Stimulated activated CD8-positive, alpha-beta memory T cell treated with anti-CD3 and anti-CD28 coated beads, Interleukin-7, amount 100 ng/mL, for 48 hours (primary cell): ENCODE measurements at regions not wholly inside any gene's neighbourhood (a gene's known extent, or its start where the extent isn't known, plus 50 kb on each side); places are given as distances from the start of the nearest gene placed in this dataset.

ENCODE experiments used
- DNase-seq, 2 donors: peaks; one replicate each; pipeline ENCODE4 v3.0.0-alpha.2; 2020; ENCODE audit warnings: low read depth in 1 of 2; ENCODE audit errors: extremely low read depth in 1 of 2

DNA sequence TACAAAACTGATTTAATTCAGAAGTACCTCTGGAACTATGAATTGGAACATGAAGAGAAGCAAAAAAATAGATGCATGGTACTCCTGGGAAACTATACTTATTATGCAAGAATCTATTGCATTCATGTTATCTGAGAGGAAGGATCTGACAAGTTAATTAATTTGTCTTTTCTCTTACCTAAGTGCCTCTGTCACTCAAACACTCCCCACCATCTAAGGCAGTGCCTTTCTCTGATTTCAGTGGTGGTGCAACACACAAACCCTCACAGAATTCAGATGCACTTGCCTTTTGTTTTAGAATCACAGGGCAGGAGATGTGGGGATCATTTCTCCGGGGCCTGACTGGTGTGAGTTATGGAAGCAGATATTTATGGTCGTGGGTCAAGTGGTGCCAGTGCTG lies 52.5 kb upstream of the C9orf72 start:
- no peak for DNase-seq

DNA sequence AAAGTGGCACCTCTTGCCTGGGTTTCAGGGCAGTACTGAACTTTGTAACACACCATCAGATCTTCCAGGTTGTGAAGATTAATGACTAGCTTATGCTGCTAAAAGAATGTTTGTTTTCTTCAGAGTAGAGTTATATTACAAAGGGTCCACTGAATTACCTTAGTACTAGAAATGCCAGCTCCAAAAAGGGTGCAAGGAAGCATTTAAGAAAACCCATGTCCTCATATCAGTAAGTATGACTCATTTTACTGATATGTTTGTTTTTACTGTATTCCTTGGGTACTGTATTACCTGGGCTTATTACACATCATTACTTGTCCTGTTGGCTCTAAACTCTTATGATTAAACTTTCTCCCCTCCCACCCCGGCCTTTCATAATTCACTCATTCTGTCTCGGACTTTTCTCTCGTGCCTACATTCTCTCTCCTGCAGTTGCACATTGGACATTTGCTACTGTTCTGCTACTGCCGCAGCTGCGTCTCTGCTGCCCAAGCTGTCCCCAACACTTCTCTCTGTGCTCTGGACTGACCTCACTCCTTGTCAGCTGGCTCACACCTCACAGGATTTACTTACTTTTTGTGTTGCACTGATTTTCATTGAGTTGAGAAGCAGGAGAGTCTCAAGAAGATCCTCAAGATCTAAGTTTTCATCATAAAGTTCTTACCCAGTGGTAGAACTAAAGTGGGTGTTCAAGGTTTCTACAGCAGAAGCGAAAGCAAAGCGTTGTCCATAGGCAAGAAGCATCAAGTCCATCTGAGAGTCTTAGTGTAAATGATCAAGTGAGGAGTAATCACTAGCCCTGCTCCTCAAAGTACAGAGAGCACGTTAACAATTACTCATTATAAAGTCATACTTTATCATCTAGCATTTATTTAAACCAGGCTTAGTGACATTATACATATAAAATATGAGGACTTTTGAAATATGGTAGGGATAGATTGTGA lies 53.2 kb upstream of the C9orf72 start:
- DNase-seq, result no peak

DNA sequence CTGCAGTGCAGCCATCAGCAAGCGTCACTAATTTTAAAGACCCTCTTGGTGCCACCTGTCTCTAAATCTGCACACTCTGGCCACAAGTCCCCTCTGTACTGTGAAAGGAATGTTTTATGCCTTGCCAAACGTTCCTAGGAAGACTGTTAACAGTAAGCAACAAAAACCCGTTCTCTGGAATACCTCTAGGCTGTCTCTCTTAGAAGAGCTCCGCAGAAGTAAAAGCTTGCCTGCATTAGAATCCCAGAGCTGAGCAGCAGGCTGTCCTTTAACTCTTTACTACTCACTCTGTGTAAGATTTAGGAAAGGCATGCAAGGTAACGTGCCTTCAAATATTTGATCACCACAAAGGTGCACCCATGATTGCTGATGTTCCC lies 53.9 kb upstream of the C9orf72 start:
- no peak for DNase-seq

DNA sequence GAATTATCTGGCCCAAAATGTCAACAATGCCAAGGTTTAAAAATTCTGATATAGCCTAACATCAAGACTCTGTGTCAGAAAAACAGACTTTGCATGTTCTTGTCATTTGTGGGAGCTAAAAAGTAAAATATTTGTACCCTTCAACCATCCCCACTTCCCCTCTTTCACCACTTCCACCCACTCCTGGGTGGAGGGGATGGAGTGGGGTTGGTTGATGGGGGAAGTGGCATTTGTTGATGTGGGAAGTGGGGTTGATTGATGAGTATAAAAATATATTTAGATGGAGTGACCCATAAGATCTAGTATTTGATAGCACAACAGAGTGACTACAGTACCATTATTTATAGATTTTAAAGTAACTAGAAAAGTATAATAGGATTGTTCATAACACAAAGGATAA lies 55.0 kb upstream of the C9orf72 start:
- no peak for DNase-seq

DNA sequence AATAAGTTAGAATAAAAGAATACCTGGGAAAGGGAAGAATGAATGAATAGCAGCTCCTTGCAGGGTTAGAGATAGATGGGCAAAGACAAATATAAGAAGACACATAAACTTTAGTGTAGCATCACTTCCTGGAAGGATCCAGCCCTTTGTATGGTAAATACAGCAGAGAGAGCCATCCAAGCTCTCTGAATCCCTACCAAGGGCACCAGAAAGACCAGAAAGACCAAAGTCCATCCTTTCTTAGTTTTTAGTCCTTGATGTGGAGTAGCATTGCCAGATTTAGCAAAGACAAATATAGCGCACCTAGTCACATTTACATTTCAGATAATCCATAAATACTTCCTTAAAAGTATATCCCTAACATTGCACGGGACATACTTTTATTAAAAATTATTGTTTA lies 56.1 kb upstream of the C9orf72 start:
- no peak for DNase-seq

DNA sequence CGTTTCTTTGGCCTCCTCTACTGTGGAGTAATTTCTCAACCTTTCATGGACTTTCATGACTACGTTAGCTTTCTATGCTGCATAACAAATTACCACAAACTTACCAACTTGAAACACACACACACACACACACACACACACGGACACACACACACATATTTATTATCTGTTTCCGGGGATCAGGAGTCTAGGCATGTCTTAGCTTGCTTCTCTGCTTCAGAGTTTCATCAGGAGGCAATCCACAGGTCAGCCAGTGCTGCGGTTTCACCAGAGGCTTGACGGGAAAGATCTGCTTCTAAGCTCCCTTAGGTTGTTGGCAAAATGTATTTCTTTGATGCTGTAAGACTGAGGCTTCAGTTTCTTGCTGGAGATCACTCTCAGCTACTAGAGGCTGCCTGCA lies 59.0 kb upstream of the C9orf72 start:
- no peak for DNase-seq

DNA sequence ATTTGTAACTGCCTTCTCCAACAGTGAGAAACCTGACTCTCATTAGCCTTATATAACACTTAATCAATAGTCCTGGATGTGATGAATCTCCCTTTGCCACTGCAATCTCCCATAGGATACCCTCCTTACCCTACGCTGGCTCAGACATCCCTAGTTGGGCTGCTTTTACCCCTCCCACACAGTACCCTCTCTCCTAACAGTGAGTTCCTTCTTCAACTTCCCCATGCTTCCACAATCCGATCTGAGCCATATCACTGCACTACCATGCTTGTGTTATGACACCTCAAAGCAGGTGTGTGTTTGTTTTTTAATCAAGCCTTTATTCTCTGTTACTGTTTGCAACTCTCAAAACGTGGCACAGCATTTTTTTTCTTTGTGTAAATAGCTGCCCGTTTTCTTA lies 60.5 kb upstream of the C9orf72 start:
- DNase-seq, result no peak

DNA sequence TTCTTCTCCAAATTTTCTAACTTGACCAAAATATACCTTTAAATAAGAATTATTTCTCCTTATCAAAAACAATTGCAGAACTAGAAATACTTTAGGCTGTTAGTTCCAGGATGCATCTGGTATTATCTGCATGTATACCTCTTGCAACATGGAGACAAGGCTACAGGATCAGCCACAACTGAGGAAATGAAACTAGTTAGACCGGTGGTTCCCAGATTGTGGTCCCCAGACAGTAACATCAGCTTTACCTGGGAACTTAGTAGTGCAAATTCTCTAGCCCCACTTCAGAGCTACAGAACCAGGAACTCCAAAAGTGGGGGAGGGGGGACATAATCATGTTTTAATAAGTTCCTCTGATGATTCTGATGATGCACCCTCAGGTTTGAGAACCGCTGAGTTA lies 61.6 kb upstream of the C9orf72 start:
- DNase-seq, result no peak

DNA sequence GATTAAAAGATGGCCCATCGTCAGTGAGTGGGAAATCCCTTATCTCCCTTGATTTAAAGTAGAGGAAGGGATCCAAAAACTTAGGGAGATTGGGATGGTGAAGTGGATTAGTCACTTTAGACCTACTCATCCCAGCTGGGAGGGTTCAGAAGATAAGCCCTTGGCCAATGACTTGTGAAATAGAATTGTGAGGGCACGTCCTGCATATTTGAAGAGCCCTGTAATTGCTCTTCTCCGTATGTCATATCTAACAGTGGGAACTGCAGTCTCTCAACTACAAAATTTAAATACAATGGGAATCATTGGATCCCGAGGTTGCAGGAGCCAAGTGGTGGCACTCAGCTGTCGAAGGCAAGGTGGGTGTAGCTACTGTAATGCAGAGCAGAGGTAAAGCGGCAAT lies 65.4 kb upstream of the C9orf72 start:
- DNase-seq, result no peak

DNA sequence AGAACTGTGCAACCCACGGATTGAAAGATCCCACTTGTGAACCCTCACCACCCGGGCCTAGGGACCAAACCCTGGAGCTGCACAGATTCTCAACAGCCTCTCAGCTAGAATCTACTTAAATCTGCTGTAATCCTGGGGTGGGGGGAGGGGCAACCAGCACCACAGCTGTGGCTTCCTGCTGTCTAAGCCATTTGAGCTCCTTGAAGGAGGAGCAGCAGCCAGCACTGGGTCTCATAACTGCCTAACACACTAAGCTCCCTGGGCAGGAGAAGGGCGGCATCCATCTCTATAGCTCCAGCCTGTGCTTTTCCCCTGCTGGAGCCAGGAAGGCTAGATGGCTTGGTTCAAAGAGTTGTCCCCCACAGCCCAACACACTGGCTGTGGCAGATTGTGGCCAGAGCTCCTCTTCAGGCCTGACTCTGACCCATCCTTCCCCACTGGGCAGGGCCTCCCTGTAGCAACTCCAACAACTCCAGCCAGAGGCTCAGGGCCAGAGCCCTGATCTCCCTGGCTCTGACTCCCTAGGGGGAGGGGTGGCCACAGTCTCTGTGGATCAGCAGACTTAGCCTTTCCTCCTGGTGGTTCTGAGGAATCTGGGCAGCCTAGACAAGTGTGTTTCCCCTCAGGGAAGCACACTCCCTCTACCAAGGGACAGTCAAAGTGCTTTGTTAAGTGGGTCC lies 72.0 kb upstream of the C9orf72 start:
- DNase-seq, result no peak

DNA sequence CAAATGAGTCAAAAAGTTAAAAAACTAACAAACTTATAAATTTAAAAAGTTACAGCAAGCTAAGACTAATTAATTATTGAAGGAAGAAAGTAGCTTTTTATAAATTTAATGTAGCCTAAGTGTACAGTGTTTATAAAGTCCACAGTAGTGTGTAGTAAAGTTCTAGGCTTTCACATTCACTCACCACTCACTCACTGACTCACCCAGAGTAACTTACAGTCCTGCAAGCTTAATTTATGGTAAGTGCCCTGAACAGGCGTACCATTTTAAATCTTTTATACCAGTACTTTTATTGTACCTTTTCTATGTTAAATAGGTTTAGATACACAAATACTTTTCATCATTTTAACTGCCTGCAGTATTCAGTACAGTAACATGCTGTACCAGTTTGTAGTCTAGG lies 80.0 kb upstream of the C9orf72 start:
- no peak for DNase-seq

DNA sequence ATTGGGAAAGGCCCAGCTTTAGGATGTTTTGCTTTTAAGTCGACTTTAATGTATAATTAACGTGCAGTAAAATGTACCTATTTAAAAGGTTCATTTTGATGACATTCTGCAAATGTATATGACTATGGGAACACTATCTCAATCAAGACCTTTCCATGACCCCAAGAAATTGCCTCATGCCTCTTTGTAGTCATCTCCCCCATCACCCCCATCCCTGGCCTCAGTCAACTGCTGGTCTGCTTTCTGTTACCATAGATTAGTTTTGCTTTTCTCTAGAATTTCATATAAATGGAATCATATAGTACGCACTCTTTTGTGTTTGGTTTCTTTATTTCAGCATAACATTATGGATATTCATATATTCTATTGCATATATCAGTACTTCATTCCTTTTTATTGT lies 80.7 kb upstream of the C9orf72 start:
- no peak for DNase-seq

DNA sequence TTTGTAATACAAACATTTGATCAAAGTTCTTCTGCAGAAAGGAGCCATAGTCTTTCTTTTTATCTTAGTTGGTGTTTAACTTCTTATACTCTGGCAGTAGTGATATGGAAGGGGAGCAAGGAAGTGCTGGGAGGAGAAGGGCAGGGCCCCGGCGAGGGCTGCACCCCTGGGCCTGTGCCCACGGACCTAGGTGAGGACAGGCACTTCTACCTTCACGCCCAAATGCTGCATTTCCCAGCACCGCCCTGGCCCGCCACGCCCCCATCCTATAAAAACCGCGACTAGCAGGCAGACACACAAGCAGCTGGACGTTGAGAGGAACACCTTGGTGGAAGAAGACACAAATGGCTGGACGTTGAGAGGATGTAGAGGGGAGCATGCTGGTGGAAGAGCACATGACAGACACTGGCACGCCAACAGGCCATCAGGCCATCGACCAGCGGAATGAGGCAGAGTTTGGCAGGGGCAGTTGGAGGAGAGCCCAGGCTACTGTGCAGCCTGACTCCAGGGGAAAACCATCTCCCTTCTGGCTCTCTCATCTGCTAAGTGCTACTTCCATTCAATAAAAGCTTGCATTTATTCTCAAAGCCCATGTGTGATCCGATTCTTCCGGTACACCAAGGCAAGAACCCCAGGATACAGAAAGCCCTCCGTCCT lies 81.5 kb upstream of the C9orf72 start:
- DNase-seq, result no peak

DNA sequence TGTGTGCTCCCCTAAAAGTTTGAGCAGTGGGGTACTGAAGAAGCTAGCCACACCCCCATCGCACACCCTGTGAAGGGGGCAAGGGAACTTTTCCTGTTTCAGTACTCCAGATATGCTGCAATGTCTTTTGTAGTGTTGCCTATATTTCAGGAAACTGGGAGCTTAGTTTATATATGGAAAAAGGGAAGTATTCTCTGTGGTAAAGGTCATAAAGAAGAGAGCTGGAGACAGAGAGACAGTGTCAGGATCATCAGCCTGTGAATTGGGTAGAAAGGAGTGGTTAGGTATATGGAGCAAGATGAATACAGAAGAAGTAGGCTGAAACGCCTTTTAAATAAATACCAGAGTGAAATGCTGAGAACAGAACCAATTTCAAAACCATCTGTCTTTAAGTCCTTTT lies 82.2 kb upstream of the C9orf72 start:
- DNase-seq, result no peak

DNA sequence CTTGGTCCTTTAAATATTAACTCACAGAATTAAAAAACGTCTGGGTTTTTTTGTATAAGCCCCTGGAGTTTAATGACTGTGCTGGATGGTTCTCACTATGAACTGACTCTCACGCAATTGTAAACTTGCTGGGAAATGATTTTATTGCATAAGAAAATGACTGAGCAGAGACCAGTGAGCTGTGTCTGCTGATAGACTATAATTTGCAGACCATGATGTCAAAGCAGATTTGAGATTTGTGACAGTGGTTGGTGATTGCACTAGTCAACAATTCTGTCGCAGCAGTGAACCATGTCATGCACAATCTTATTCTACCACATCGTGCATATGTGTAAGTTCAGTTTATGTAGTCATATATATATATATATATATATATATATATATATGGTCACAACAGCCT lies 85.7 kb upstream of the C9orf72 start:
- DNase-seq, result no peak

DNA sequence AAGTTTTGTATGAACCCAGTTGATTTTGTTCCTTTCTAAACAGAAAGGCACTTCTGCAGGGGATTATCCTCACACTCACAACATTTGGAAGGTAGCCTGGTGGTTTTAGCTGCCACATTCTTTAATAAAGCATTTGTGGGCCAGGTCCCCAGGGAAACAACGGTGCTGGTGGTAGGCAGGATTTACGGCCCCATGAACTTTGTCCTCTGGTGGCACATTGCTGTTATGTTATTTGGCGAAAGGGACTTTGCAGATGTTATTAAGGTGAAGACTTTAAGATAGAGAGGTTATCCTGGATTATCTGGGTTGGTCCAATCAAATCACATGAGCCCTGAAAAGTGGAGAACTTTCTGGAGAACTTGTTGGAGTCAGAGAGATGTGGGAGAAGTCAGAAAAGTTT lies 86.3 kb upstream of the C9orf72 start:
- no peak for DNase-seq

DNA sequence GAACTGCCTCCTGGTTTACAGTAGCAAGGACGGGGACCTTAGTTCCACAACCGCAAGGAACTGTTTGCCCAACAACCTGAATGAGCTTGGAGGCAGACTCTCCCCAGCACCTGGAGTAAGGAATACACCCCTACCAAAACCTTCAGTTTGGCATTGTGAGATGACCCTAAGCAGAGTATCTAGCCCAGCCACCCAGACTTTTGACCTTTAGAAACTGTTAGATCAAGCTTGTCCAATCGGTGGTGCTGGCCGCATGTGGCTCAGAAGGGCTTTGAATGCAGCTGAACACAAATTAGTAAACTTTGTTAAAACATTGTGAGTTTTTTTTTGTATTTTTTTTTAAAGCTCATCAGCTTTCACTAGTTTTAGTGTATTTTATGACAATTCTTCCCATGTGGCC lies 86.9 kb upstream of the C9orf72 start:
- DNase-seq, result no peak

DNA sequence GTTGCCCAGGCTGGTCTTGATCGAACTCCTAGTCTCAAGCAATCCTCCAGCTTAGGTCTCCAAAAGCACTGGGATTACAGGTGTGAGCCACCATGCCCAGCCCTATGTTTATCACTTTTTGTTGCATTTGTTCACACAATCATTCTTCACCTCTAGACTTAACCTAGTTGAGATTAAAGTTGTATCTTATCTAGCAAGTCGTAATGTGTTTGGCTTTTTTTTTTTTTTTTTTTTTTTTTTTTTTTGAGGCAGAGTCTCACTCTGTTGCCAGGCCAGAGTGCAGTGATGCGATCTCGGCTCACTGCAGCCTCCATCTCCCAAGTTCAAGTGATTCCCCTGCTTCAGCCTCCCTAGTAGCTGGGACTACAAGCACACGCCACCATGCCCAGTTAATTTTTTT lies 90.2 kb upstream of the C9orf72 start:
- DNase-seq, result no peak

DNA sequence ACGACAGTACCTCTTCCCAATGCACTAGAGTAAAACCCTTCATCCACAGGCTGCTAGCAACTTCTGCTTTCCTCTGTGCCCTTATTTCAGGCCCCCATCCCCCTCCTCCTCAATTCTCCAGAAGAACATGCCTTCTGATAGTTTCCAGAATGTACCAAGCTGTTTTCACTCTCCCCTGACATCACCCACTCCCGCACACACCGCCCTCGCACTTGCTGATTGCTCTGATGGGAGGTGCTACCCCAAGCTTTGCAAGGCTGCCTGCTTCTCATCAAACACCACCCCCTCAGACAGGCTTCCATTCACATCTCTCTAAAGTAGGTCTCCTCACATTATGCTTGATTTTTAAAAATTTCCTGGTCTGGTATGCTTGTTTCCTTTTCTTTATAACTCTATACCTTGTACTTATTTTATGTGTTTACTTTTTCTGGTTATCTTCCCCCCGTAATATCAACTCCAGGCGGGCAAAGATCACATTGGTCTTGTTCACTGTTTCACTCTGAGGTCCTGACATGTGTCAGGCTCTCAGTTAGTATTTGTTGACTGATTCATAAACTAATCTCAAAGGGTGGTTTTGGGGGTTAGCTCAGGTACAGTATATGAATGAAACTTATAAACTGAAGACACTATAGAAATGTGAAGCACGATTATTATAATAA lies 91.0 kb upstream of the C9orf72 start:
- no peak for DNase-seq

DNA sequence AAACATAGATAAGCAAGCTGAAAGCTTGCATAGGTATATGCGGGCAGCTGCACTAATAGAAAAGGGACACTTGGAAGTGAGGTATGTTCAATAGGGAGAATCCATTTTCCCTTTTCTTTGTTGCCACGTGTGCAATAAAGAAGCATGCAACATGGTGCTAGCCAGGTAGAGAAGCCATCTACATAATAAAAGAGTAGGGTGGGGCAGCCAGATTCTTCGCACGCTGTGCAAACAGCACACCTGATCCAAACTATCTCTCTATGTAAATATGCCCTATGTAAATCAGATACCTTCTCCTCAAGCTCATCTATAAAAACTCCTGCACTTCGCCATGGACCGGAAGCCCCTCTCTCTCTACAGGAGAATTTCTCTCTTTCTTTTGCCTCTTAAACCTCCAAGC lies 91.9 kb upstream of the C9orf72 start:
- no peak for DNase-seq

DNA sequence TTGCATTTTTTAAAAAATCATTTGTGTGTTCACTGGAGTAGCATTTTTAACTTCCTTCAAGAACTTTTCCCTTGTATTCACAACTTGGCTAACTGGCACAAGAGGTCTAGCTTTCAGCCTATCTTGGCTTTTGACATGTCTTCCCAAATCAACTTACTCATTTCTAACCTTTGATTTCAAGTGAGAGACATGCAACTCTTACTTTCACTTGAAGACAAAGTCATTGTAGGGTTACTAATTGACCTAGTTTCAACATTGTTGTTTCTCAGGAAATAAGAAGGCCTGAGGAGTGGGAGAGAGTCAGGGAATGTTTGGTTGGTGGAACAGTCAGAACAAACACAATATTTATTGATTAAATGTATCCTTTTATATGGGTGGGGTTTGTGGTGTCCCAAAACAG lies 95.0 kb upstream of the C9orf72 start:
- DNase-seq, result no peak
